K562 (cell line): ENCODE measurements at regions not wholly inside any gene's neighbourhood (a gene's known extent, or its start where the extent isn't known, plus 50 kb on each side); places are given as distances from the start of the nearest gene placed in this dataset.

Experiments
- ATAC-seq: fragments of 200-7000 bp; cut with Tn5 transposase; 3 replicates; pipeline ENCODE4 v1.9.1; 2020; ENCODE audit warnings: moderate library complexity
- BruUV-seq: library from RNA; stranded (reverse); fragments of 400-500 nt; replicated peaks from 2 replicates; lab custom pipeline; 2021; lab: Mats Ljungman, UMichigan
- CTCF ChIA-PET: fragments of 300-600 bp; formaldehyde crosslinking; extraction: SDS; loops from one replicate; lab custom pipeline; 2021; ENCODE audit warnings: low intra/inter-chr PET ratio; lab: Yijun Ruan, JAX
- POLR2A ChIA-PET: fragments of 300-600, 350-650 bp; sonication (Branson Sonifier 250); formaldehyde crosslinking; extraction: SDS; loops from one replicate; lab custom pipeline; 2021; ENCODE audit warnings: antibody characterized with exemption, inconsistent platforms; lab: Yijun Ruan, JAX
- DNase-seq, 4 experiments: peaks; one replicate each; pipeline versions ENCODE4 v3.0.0 to v3.0.0-alpha.2; 2011 to 2018; ENCODE audit warnings: low spot score in 3 of 4, mixed read lengths in 3 of 4; ENCODE audit errors: extremely low read depth in 1 of 4
- FAIRE-seq: peaks from 2 replicates; lab custom pipeline; 2011; peaks lifted over from hg19 to GRCh38; lab: Jason Lieb, UNC
- H2AFZ ChIP-seq: 2 replicates; pipeline ENCODE4 v1.6.0; 2011; ENCODE audit warnings: low read depth, low read length, control low read depth, inconsistent platforms
- H3K27ac ChIP-seq: fragments of 200-600 bp; 3 replicates; pipeline ENCODE4 v1.8.0; 2011; ENCODE audit warnings: low read depth, mild to moderate bottlenecking, control low read depth, inconsistent platforms, low read length, moderate library complexity, mixed read lengths; ENCODE audit errors: extremely low read depth
- H3K27me3 ChIP-seq, 2 experiments: fragments of 300-600 bp in 1 of 2; 2 replicates in 1 of 2; 3 replicates in 1 of 2; pipeline versions ENCODE4 v1.6.0 to v1.8.0; 2011; ENCODE audit warnings: inconsistent platforms in 2 of 2, low read length in 2 of 2, mild to moderate bottlenecking in 1 of 2, mixed read lengths in 1 of 2, moderate library complexity in 1 of 2; ENCODE audit not compliant: control insufficient read depth in 2 of 2, insufficient read depth in 2 of 2
- H3K36me3 ChIP-seq: fragments of 300-600 bp; 3 replicates; pipeline ENCODE4 v1.8.0; 2011; ENCODE audit warnings: mild to moderate bottlenecking, low read length, inconsistent platforms; ENCODE audit not compliant: control insufficient read depth, insufficient read depth
- H3K4me1 ChIP-seq, 2 experiments: fragments of 200-600 bp in 1 of 2; replicated peaks in 1 of 2; 2 replicates in 1 of 2; 3 replicates in 1 of 2; pipeline versions ENCODE4 v1.5.1 to v1.8.0; 2011; ENCODE audit warnings: inconsistent platforms in 2 of 2, low read length in 2 of 2, mild to moderate bottlenecking in 1 of 2, mixed read lengths in 1 of 2, moderate library complexity in 1 of 2; ENCODE audit not compliant: control insufficient read depth in 2 of 2, insufficient read depth in 2 of 2
- H3K4me2 ChIP-seq: 2 replicates; pipeline ENCODE4 v1.6.1; 2011; ENCODE audit warnings: low read length, control low read depth, inconsistent platforms, mixed read lengths; ENCODE audit not compliant: insufficient read depth
- H3K4me3 ChIP-seq: fragments of 200-600 bp; sonication (generic), shearing (Covaris generic); 2 replicates; pipeline ENCODE4 v1.5.1; 2016; ENCODE audit warnings: control low read depth, inconsistent platforms
- H3K79me2 ChIP-seq: fragments of 200-600 bp; 3 replicates; pipeline ENCODE4 v1.8.0; 2011; ENCODE audit warnings: low read length, inconsistent platforms; ENCODE audit not compliant: control insufficient read depth, insufficient read depth
- H3K9ac ChIP-seq, 2 experiments: 2 replicates each; pipeline versions ENCODE4 v1.6.0 to v1.6.1; 2011; ENCODE audit warnings: low read depth in 2 of 2, low read length in 2 of 2, control low read depth in 1 of 2, inconsistent platforms in 1 of 2, mild to moderate bottlenecking in 1 of 2, mixed read lengths in 1 of 2; ENCODE audit not compliant: insufficient read depth in 1 of 2
- H3K9me1 ChIP-seq: one replicate; pipeline ENCODE4 v1.6.0; 2011; ENCODE audit warnings: inconsistent platforms, mild to moderate bottlenecking, low read length, moderate library complexity; ENCODE audit not compliant: control insufficient read depth, insufficient read depth
- H3K9me3 ChIP-seq: replicated peaks from 2 replicates; pipeline ENCODE4 v1.5.1; 2011; ENCODE audit warnings: low read depth, low read length, inconsistent platforms; ENCODE audit not compliant: control insufficient read depth, insufficient read depth
- H4K20me1 ChIP-seq: replicated peaks from 2 replicates; pipeline ENCODE4 v1.6.1; 2011; ENCODE audit warnings: low read length, inconsistent platforms, mixed read lengths; ENCODE audit not compliant: control insufficient read depth, insufficient read depth
- ASH1L ChIP-seq: fragments of 450-650 bp; IDR thresholded peaks from 2 replicates; pipeline ENCODE4 v1.6.1; 2018; ENCODE audit warnings: borderline replicate concordance, mild to moderate bottlenecking, low read depth; ENCODE audit not compliant: partially characterized antibody
- BCL6 ChIP-seq: fragments of 250-450 bp; sonication (Bioruptor Pico); IDR thresholded peaks from 2 replicates; pipeline ENCODE4 v1.4.0; 2020
- CBX2 ChIP-seq: fragments of 200-600 bp; sonication (generic); IDR thresholded peaks from one replicate; pipeline ENCODE4 v1.6.1; 2012; ENCODE audit warnings: mild to moderate bottlenecking, low read length, inconsistent platforms; ENCODE audit not compliant: insufficient read depth, poor library complexity, severe bottlenecking
- CSDE1 ChIP-seq, 2 experiments: fragments of 450-650 bp; IDR thresholded peaks; 2 replicates each; pipeline ENCODE4 v1.6.1; 2016; ENCODE audit warnings: mild to moderate bottlenecking in 1 of 2
- E2F3 ChIP-seq: fragments of 250-450 bp; sonication (Bioruptor Pico); IDR thresholded peaks from 2 replicates; pipeline ENCODE4 v1.4.0; 2020; ENCODE audit warnings: mild to moderate bottlenecking
- EGR1 ChIP-seq: fragments of 450-650 bp; conservative IDR thresholded peaks from 2 replicates; pipeline ENCODE4 v1.6.1; 2017; ENCODE audit warnings: mild to moderate bottlenecking
- GATAD2B ChIP-seq: fragments of 450-650 bp; IDR thresholded peaks from 2 replicates; pipeline ENCODE4 v1.6.1; 2017; ENCODE audit warnings: mild to moderate bottlenecking, borderline replicate concordance
- HNRNPK ChIP-seq: fragments of 200-400 bp; formaldehyde crosslinking; IDR thresholded peaks from one replicate; pipeline ENCODE4 v1.6.1; 2018; ENCODE audit warnings: mild to moderate bottlenecking, low read depth, low read length; ENCODE audit not compliant: poor library complexity, severe bottlenecking
- KLF16 ChIP-seq: IDR thresholded peaks from 2 replicates; pipeline ENCODE4 v1.6.1; 2016; ENCODE audit warnings: antibody characterized with exemption
- PCBP2 ChIP-seq: fragments of 200-400 bp; formaldehyde crosslinking; IDR thresholded peaks from 2 replicates; pipeline ENCODE4 v1.6.1; 2018; ENCODE audit warnings: low read length, low read depth, mild to moderate bottlenecking, moderate library complexity; ENCODE audit not compliant: poor library complexity, severe bottlenecking
- PHB2 ChIP-seq: fragments of 450-650 bp; IDR thresholded peaks from 2 replicates; pipeline ENCODE4 v1.6.1; 2017; ENCODE audit warnings: low read depth
- ZNF232 ChIP-seq: sonication (generic); formaldehyde crosslinking; IDR thresholded peaks from 2 replicates; pipeline ENCODE4 v1.8.0; 2022; ENCODE audit warnings: mild to moderate bottlenecking, missing genetic modification reagents
- ZNF589 ChIP-seq: fragments of 200-800 bp; sonication (Bioruptor generic); IDR thresholded peaks from 2 replicates; pipeline ENCODE4 v1.6.1; 2016; ENCODE audit warnings: low read depth, missing genetic modification characterization, missing compliant biosample characterization
- ZNF717 ChIP-seq: fragments of 250-450 bp; sonication (Bioruptor Pico); IDR thresholded peaks from 2 replicates; pipeline ENCODE4 v1.5.0; 2021
- WGBS: fragments of 100-300 bp; shearing (Covaris generic); methylation state at CpG from one replicate; pipeline ENCODE4 v1.1.6; 2016; ENCODE audit warnings: low coverage, mixed read lengths; ENCODE audit not compliant: insufficient coverage; ENCODE audit errors: missing lambda C conversion rate; 5-methylcytosine and 5-hydroxymethylcytosine counted together
- in situ Hi-C: fragments of 300-500 bp; cut with MboI; formaldehyde crosslinking; loops from 4 replicates; pipeline ENCODE4 v1.15.0; 2018; ENCODE audit warnings: inconsistent platforms, mixed read lengths
- intact Hi-C: fragments of 100-400 bp; cut with micrococcal nuclease; formaldehyde crosslinking; loops from 2 replicates; pipeline ENCODE4 v1.14.2; 2022

DNA sequence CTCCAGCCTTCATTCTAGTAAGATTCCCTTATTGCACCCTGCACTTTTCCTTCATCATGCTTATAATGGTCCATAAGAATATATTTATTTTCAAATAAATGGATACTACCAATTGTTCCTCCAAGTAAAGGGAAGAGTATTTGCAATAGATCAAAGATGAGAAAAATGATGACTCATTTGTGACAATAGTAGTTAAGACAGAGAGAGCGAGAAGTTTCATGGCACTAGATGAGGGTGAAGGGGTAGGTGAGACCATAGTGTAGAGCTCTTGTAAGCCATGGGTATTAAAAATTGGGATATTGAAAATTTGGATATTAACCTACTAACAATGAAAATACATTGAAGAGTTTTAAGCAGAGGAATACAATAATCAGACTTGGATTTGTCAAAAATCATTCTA, 404.6 kb downstream of the EFNA5 start:
- in situ Hi-C loops (no loop called here), intact Hi-C loops (no loop called here)
- BruUV-seq, result no TSS peak
- Histone ChIP-seq H3K4me1 (no peaks in the 10 kb centered on the region), H3K27me3 (no peaks in the 10 kb centered on the region), H3K27ac (no peak overlapping the region), H2AFZ (no peak overlapping the region), H3K9ac (no peak overlapping the region), H3K36me3 (no peaks in the 10 kb centered on the region), H3K4me3 (no peak overlapping the region), H3K79me2 (no peaks in the 10 kb centered on the region), H3K9me1 (no peaks in the 10 kb centered on the region), H4K20me1 (no peaks in the 10 kb centered on the region), H3K9me3 (no peaks in the 10 kb centered on the region), H3K4me2 (no peak overlapping the region)
- ChIA-PET POLR2A (no interaction called here), CTCF (no interaction called here)
- DNase-seq (no peak), ATAC-seq (no peak), FAIRE-seq (no peak)
- TF ChIP-seq KLF16 (no peak), CSDE1 (IDR thresholded peaks at IDR 0.05) (no peak), ZNF232 (CRISPR knock-in tag) (no peak), PCBP2 (no peak), ASH1L (no peak), PHB2 (no peak), E2F3 (CRISPR knock-in tag) (no peak), EGR1 (no peak), BCL6 (CRISPR knock-in tag) (no peak)
- WGBS, result 0% methylated on average over 1 of the region's 1 CpG

DNA sequence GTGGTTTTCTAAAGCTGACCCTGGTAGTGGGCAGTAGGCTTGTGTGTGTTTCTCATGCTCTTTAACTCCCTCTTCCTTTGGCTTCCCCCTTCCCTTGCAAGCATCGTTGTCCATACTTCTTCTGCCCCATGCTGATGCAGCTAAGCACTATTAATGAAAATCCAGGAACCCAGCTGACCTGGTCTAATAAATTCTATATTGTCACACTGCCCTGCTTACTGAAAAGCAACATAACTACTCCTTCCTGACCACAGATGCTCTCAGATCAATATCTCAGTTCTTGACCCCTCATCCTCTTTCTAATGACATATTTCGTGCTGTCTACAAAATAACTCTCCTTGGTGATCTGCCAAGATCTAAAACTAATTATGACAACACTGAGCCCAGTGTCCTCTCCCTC, 405.5 kb downstream of the EFNA5 start:
- no peak for ATAC-seq
- no TSS peak for BruUV-seq

More for the DNA sequence above, 405.5 kb downstream of the EFNA5 start:
- 0% methylated on average over 2 of the region's 2 CpGs for WGBS
- DNase-seq (no peak), FAIRE-seq (no peak)
- TF ChIP-seq HNRNPK (no peak), CBX2 (no peak), GATAD2B (no peak), ZNF717 (no peak), ZNF589 (CRISPR knock-in tag) (no peak)
- Histone ChIP-seq H3K79me2 (no peaks in the 10 kb centered on the region), H3K9me1 (no peaks in the 10 kb centered on the region), H3K9ac (no peak overlapping the region), H2AFZ (no peak overlapping the region), H3K4me1 (no peaks in the 10 kb centered on the region), H3K4me2 (no peak overlapping the region), H3K27me3 (no peaks in the 10 kb centered on the region), H4K20me1 (no peaks in the 10 kb centered on the region), H3K36me3 (no peaks in the 10 kb centered on the region), H3K27ac (no peak overlapping the region), H3K4me3 (no peak overlapping the region), H3K9me3 (no peaks in the 10 kb centered on the region)
- intact Hi-C loops (no loop called here), in situ Hi-C loops (no loop called here)
- ChIA-PET POLR2A (no interaction called here), CTCF (no interaction called here)
